CD14-positive monocyte (primary cell): ENCODE measurements at regions not wholly inside any gene's neighbourhood (a gene's known extent, or its start where the extent isn't known, plus 50 kb on each side); places are given as distances from the start of the nearest gene placed in this dataset.

ENCODE experiments used
- DNase-seq, 3 donors: peaks; one replicate each; pipeline ENCODE4 v3.0.0-alpha.2; 2011 to 2022
- H2AFZ ChIP-seq: 2 replicates; pipeline ENCODE4 v1.6.0; 2012; ENCODE audit warnings: mild to moderate bottlenecking, low read depth, low read length, inconsistent platforms; ENCODE audit not compliant: insufficient read depth, poor library complexity, severe bottlenecking
- H3K27ac ChIP-seq, 2 donors: 1 replicate in 1 of 2; 2 replicates in 1 of 2; pipeline ENCODE4 v1.5.1; 2012 to 2013; ENCODE audit warnings: low read length in 2 of 2, control low read depth in 1 of 2, inconsistent platforms in 1 of 2, low read depth in 1 of 2, mild to moderate bottlenecking in 1 of 2
- H3K27me3 ChIP-seq, 2 donors: one replicate each; pipeline versions ENCODE4 v1.6.0 to v1.6.1; 2011 to 2013; ENCODE audit warnings: low read length in 2 of 2; ENCODE audit not compliant: control insufficient read depth in 2 of 2, insufficient read depth in 2 of 2
- H3K36me3 ChIP-seq, 2 donors: replicated peaks in 1 of 2; 1 replicate in 1 of 2; 2 replicates in 1 of 2; pipeline versions ENCODE4 v1.5.1 to v1.6.1; 2012 to 2013; ENCODE audit warnings: low read length in 2 of 2, control low read depth in 1 of 2, inconsistent platforms in 1 of 2, mild to moderate bottlenecking in 1 of 2; ENCODE audit not compliant: insufficient read depth in 2 of 2, control insufficient read depth in 1 of 2
- H3K4me1 ChIP-seq, 2 donors: 1 replicate in 1 of 2; 2 replicates in 1 of 2; pipeline versions ENCODE4 v1.5.1 to v1.6.1; 2012 to 2013; ENCODE audit warnings: low read length in 2 of 2, control low read depth in 1 of 2, inconsistent platforms in 1 of 2, mild to moderate bottlenecking in 1 of 2, moderate library complexity in 1 of 2; ENCODE audit not compliant: insufficient read depth in 2 of 2, control insufficient read depth in 1 of 2
- H3K4me2 ChIP-seq: replicated peaks from 2 replicates; pipeline ENCODE3; 2012; ENCODE audit warnings: low read length, moderate library complexity, mild to moderate bottlenecking; ENCODE audit not compliant: poor library complexity, severe bottlenecking; ENCODE audit errors: extremely low read depth
- H3K4me3 ChIP-seq, 3 experiments: fragments of 200-600 bp in 1 of 3; sonication (generic) in 1 of 3; replicated peaks in 1 of 3; 1 replicate in 2 of 3; 2 replicates in 1 of 3; pipeline ENCODE4 v1.5.1; 2011 to 2013; ENCODE audit warnings: low read length in 3 of 3, mild to moderate bottlenecking in 3 of 3, control low read depth in 2 of 3, low read depth in 2 of 3, inconsistent platforms in 1 of 3, moderate library complexity in 1 of 3
- H3K79me2 ChIP-seq: 2 replicates; pipeline ENCODE4 v1.6.0; 2012; ENCODE audit warnings: mild to moderate bottlenecking, control low read depth, inconsistent platforms, low read length, moderate library complexity; ENCODE audit not compliant: insufficient read depth
- H3K9ac ChIP-seq: 2 replicates; pipeline ENCODE4 v1.6.0; 2017; ENCODE audit warnings: low read length, mild to moderate bottlenecking; ENCODE audit not compliant: insufficient read depth, poor library complexity, severe bottlenecking
- H3K9me3 ChIP-seq, 2 donors: replicated peaks in 1 of 2; 1 replicate in 1 of 2; 2 replicates in 1 of 2; pipeline versions ENCODE4 v1.5.1 to v1.6.1; 2012 to 2013; ENCODE audit warnings: low read length in 2 of 2, control low read depth in 1 of 2; ENCODE audit not compliant: control insufficient read depth in 1 of 2, insufficient read depth in 1 of 2
- H4K20me1 ChIP-seq: 2 replicates; pipeline ENCODE4 v1.6.0; 2012; ENCODE audit warnings: mild to moderate bottlenecking, low read length, control low read depth, moderate library complexity; ENCODE audit not compliant: insufficient read depth
- H3K27ac Mint-ChIP-seq, 7 donors: one replicate each; pipeline ENCODE4 v1.8.0; 2020; ENCODE audit warnings: mild to moderate bottlenecking in 7 of 7, mixed read lengths in 7 of 7, moderate library complexity in 6 of 7, inconsistent platforms in 2 of 7
- H3K27me3 Mint-ChIP-seq, 3 donors: one replicate each; pipeline ENCODE4 v1.8.0; 2021 to 2022; ENCODE audit warnings: low read depth in 3 of 3, mild to moderate bottlenecking in 3 of 3, mixed read lengths in 3 of 3, moderate library complexity in 3 of 3, inconsistent platforms in 1 of 3
- H3K36me3 Mint-ChIP-seq, 2 donors: one replicate each; pipeline ENCODE4 v1.8.0; 2020; ENCODE audit warnings: mixed read lengths in 2 of 2, inconsistent platforms in 1 of 2, mild to moderate bottlenecking in 1 of 2
- H3K4me1 Mint-ChIP-seq: one replicate; pipeline ENCODE4 v1.8.0; 2020; ENCODE audit warnings: mild to moderate bottlenecking, mixed read lengths
- H3K4me3 Mint-ChIP-seq, 2 donors: one replicate each; pipeline ENCODE4 v1.8.0; 2020; ENCODE audit warnings: mild to moderate bottlenecking in 2 of 2, mixed read lengths in 2 of 2, moderate library complexity in 1 of 2
- H3K9me3 Mint-ChIP-seq, 7 donors: one replicate each; pipeline ENCODE4 v1.8.0; 2020 to 2022; ENCODE audit warnings: mixed read lengths in 7 of 7, mild to moderate bottlenecking in 6 of 7, moderate library complexity in 6 of 7, inconsistent platforms in 2 of 7
- CTCF ChIP-seq: fragments of 200-600 bp; IDR thresholded peaks from one replicate; pipeline ENCODE4 v1.8.0; 2022; ENCODE audit warnings: antibody characterized with exemption, mild to moderate bottlenecking
- WGBS: methylation state at CpG from one replicate; pipeline ENCODE4 v1.1.5; 2013; ENCODE audit warnings: missing lambda C conversion rate; ENCODE audit not compliant: insufficient coverage; 5-methylcytosine and 5-hydroxymethylcytosine counted together
- intact Hi-C, 2 donors: fragments of 100-400 bp; cut with micrococcal nuclease; formaldehyde crosslinking; loops; one replicate each; pipeline versions ENCODE4 v1.15.0 to v1.15.1; 2023

- Mint-ChIP-seq H3K36me3 (no peaks in the 10 kb centered on the region), H3K4me1 (no peaks in the 10 kb centered on the region), H3K9me3 (peaks cover 7 to 21% (median 17%) of the 10 kb centered on the region in 7 donors), H3K27ac (no peak overlapping the region), H3K27me3 (peaks cover 0 to 1% (median 1%) of the 10 kb centered on the region in 3 donors), H3K4me3 (no peak overlapping the region)
- Histone ChIP-seq H3K4me3 (no peak overlapping the region), H3K9me3 (peaks cover 27 to 30% of the 10 kb centered on the region in 2 donors), H3K9ac (no peak overlapping the region), H4K20me1 (no peaks in the 10 kb centered on the region), H3K27ac (no peak overlapping the region), H3K27me3 (no peaks in the 10 kb centered on the region), H3K4me1 (no peaks in the 10 kb centered on the region), H3K79me2 (no peaks in the 10 kb centered on the region), H3K36me3 (no peaks in the 10 kb centered on the region), H3K4me2 (no peak overlapping the region), H2AFZ (no peak overlapping the region)
- intact Hi-C loops: no loop called here
- no peak for DNase-seq
- no peak for TF ChIP-seq CTCF
- WGBS: 93% methylated on average over 9 of the region's 16 CpGs
These were observed 119.7 kb upstream of the SOX1 start for GRCh38 chr13:111947026-111947810.

- Histone ChIP-seq H3K4me2 (no peak overlapping the region), H3K36me3 (no peaks in the 10 kb centered on the region), H3K9me3 (peaks cover 27 to 36% of the 10 kb centered on the region in 2 donors), H3K4me3 (no peak overlapping the region), H3K4me1 (no peaks in the 10 kb centered on the region), H3K27ac (no peak overlapping the region), H3K79me2 (no peaks in the 10 kb centered on the region), H2AFZ (no peak overlapping the region), H3K9ac (no peak overlapping the region), H3K27me3 (no peaks in the 10 kb centered on the region), H4K20me1 (no peaks in the 10 kb centered on the region)
- 83% methylated on average over 15 of the region's 15 CpGs for WGBS
- no peak for DNase-seq
- H3K36me3 Mint-ChIP-seq: no peaks in the 10 kb centered on the region
- H3K9me3 Mint-ChIP-seq: peaks cover 9 to 25% (median 20%) of the 10 kb centered on the region in 7 donors
- peaks cover 0 to 1% (median 1%) of the 10 kb centered on the region in 3 donors for H3K27me3 Mint-ChIP-seq
- no peak overlapping the region for H3K4me3 Mint-ChIP-seq
- H3K27ac Mint-ChIP-seq: no peak overlapping the region
- H3K4me1 Mint-ChIP-seq: no peaks in the 10 kb centered on the region
- TF ChIP-seq CTCF: no peak
- intact Hi-C loops: no loop called here
These were observed 119.1 kb upstream of the SOX1 start for GRCh38 chr13:111947876-111948275.
